ENCODE measurements at regions not wholly inside any gene's neighbourhood (a gene's known extent, or its start where the extent isn't known, plus 50 kb on each side); places are given as distances from the start of the nearest gene placed in this dataset.

DNA sequence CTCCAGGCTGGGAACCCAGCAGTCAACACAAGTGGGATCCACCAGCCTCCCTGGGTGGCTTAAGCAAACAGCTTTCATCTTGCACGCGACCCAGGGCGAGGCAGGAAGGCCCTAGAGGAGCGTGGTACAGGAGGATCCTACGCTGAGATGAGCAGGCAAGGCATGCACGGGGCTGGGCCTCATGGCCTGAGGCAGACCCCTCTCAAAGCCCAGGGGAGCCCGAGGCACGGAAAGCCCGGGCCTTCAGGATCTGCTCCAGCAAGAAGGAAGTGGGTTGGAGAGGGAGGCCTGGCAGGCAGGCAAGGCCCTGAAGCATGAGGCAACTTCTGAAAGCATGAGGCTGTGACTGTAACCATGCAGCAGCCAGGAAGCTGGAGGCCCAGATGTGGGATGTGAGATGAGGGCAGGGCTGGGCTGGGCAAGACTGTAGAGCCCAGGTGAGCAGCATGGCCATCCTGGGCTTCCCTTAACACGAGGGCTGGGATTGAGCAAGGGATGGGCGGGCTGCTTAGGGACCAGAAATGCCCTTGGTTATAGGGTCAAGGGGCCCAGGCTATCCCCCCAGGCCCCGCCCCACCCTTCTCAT, 338.7 kb downstream of the C16orf95 start:
- CTCF ChIA-PET, result no interaction called here

GRCh38 chr16:86979061-86979460, 338.1 kb downstream of the C16orf95 start:
- H3K4me1 Mint-ChIP-seq, result no peaks in the 10 kb centered on the region
- TF ChIP-seq CTCF (IDR thresholded peaks at IDR 0.05), result no peak
- POLR2A ChIA-PET, result no interaction called here
- DNase-seq (no peak), ATAC-seq (ENCODE audit: low read depth) (no peak)
- CTCF ChIA-PET, result no interaction called here
- no peaks in the 10 kb centered on the region for H3K27me3 Mint-ChIP-seq
- H3K4me3 Mint-ChIP-seq, result no peak overlapping the region
- intact Hi-C loops (cut with micrococcal nuclease), result no loop called here
- H3K36me3 Mint-ChIP-seq (ENCODE audit: low read depth), result no peaks in the 10 kb centered on the region
- no peaks in the 10 kb centered on the region for H3K9me3 Mint-ChIP-seq
- no peak overlapping the region for H3K27ac Mint-ChIP-seq

More for the DNA sequence above, 338.7 kb downstream of the C16orf95 start:
- POLR2A ChIA-PET, result no interaction called here
- intact Hi-C loops (cut with micrococcal nuclease), result no loop called here
- H3K27ac Mint-ChIP-seq, result no peak overlapping the region
- no peak for TF ChIP-seq CTCF (IDR thresholded peaks at IDR 0.05)
- no peak overlapping the region for H3K4me3 Mint-ChIP-seq
- H3K36me3 Mint-ChIP-seq (ENCODE audit: low read depth), result no peaks in the 10 kb centered on the region
- no peaks in the 10 kb centered on the region for H3K4me1 Mint-ChIP-seq
- H3K9me3 Mint-ChIP-seq, result no peaks in the 10 kb centered on the region
- no peaks in the 10 kb centered on the region for H3K27me3 Mint-ChIP-seq
- DNase-seq, result no peak
- no peak for ATAC-seq (ENCODE audit: low read depth)

- POLR2A ChIA-PET, result no interaction called here
- ATAC-seq (ENCODE audit: low read depth), result no peak
- CTCF ChIA-PET, result no interaction called here
- intact Hi-C loops (cut with micrococcal nuclease), result no loop called here
- Mint-ChIP-seq H3K36me3 (ENCODE audit: low read depth) (no peaks in the 10 kb centered on the region), H3K27ac (no peak overlapping the region), H3K4me3 (no peak overlapping the region), H3K4me1 (no peaks in the 10 kb centered on the region), H3K9me3 (no peaks in the 10 kb centered on the region), H3K27me3 (no peaks in the 10 kb centered on the region)
- no peak for DNase-seq
- no peak for TF ChIP-seq CTCF (IDR thresholded peaks at IDR 0.05)
These were observed 337.1 kb downstream of the C16orf95 start for GRCh38 chr16:86979984-86980553.

GRCh38 chr16:86980644-86981043, 336.5 kb downstream of the C16orf95 start:
- POLR2A ChIA-PET, result no interaction called here

DNA sequence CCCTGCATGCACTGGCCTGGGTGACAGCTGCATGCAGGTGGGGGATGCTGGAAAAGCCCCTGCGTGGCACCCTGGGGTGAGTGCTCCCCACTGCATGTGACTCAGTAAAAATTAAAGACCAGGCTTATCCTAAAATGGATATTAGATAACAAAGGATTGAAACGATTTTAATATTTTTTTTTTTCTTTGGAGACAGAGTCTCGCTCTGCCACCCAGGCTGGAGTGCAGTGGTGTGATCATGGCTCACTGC, 334.9 kb downstream of the C16orf95 start:
- DNase-seq (no peak), ATAC-seq (ENCODE audit: low read depth) (no peak)

More at GRCh38 chr16:86980644-86981043, 336.5 kb downstream of the C16orf95 start:
- no peaks in the 10 kb centered on the region for H3K9me3 Mint-ChIP-seq
- no peak overlapping the region for H3K4me3 Mint-ChIP-seq
- CTCF ChIA-PET, result no interaction called here
- DNase-seq (no peak), ATAC-seq (ENCODE audit: low read depth) (no peak)
- no peaks in the 10 kb centered on the region for H3K27me3 Mint-ChIP-seq
- intact Hi-C loops (cut with micrococcal nuclease), result no loop called here
- H3K36me3 Mint-ChIP-seq (ENCODE audit: low read depth), result no peaks in the 10 kb centered on the region
- no peaks in the 10 kb centered on the region for H3K4me1 Mint-ChIP-seq
- H3K27ac Mint-ChIP-seq, result no peak overlapping the region
- no peak for TF ChIP-seq CTCF (IDR thresholded peaks at IDR 0.05)

More for the DNA sequence above, 334.9 kb downstream of the C16orf95 start:
- TF ChIP-seq CTCF (IDR thresholded peaks at IDR 0.05), result no peak
- Mint-ChIP-seq H3K27ac (no peak overlapping the region), H3K9me3 (no peaks in the 10 kb centered on the region), H3K4me3 (no peak overlapping the region), H3K36me3 (ENCODE audit: low read depth) (no peaks in the 10 kb centered on the region), H3K27me3 (no peaks in the 10 kb centered on the region), H3K4me1 (no peaks in the 10 kb centered on the region)
- intact Hi-C loops (cut with micrococcal nuclease), result no loop called here
- ChIA-PET POLR2A (no interaction called here), CTCF (no interaction called here)

All from activated B cell treated with CpG ODN at 0.5 μM for 24 hours (primary cell).